ENCODE measurements at regions not wholly inside any gene's neighbourhood (a gene's known extent, or its start where the extent isn't known, plus 50 kb on each side); places are given as distances from the start of the nearest gene placed in this dataset.
"Not testable (repeated sequence)": the region's sequence is repeated elsewhere in the genome, so short reads cannot be mapped to it uniquely, and the experiment has no call there.

- DNase-seq (ENCODE audit: low spot score): no peak
Measured at GRCh38 chr6:140758169-140758877, 1374.4 kb upstream of the GJE1 start.

- DNase-seq (ENCODE audit: low spot score): no peak
Measured at GRCh38 chr6:140752234-140752633, 1377.8 kb upstream of the CITED2 start.

GRCh38 chr6:140747114-140747513, 1372.7 kb upstream of the CITED2 start:
- DNase-seq (ENCODE audit: low spot score): no peak

DNA sequence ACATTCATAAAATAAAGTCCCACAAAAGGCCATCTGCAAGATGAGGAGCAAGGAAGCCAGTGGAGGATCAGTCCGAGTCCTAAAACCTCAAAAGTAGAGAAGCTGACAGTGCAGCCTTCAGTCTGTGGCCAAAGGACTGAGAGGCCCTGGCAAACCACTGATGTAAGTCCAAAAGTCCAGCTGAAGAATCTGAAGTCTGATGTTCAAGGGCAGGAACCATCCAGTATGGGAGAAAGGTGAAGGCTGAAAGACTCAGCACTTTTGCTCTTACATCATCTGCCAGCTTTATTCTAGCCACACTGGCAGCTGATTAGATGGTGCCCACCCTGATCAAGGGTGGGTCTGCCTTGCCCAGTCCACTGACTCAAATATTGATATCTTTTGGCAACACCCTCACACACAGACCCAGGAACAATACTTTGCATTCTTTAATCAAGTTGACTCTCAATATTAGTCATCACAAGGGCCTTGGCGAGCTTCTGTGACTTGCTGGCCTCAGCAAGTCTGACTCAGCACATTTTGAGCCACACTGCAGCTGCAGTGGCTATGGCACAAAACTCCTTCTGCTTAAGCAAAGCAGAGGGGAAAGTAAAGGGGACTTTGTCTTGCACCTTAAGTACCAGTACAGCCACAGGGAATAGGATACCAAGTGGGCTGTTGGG, 1370.3 kb upstream of the CITED2 start:
- no peak for DNase-seq (ENCODE audit: low spot score)

GRCh38 chr6:140736231-140736630, 1361.8 kb upstream of the CITED2 start:
- no peak for DNase-seq (ENCODE audit: low spot score)

GRCh38 chr6:140732991-140733390, 1358.5 kb upstream of the CITED2 start:
- DNase-seq (ENCODE audit: low spot score): no peak

DNA sequence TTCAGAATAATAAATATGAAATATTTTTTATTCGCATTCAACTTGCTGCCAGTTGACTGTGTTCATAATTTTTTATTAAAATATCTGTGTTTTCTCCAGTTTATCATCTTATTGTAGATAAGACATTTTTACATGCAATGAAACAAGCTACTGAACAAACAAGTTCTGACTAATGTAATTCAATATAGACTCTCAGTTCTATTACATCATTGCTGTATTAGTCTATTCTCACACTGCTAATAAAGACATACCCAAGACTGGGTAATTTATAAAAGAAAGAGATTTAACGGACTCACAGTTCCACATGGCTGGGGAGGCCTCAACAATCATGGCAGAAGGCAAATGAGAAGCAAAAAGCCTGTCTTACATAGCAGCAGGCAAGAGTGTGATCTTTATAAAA, 1357.7 kb upstream of the CITED2 start:
- DNase-seq (ENCODE audit: low spot score): no peak

- DNase-seq (ENCODE audit: low spot score): no peak
Measured at GRCh38 chr6:140731741-140732140, 1357.3 kb upstream of the CITED2 start.

- DNase-seq (ENCODE audit: low spot score): no peak
Measured at GRCh38 chr6:140729521-140729920, 1355.1 kb upstream of the CITED2 start.

GRCh38 chr6:140718021-140718420, 1343.6 kb upstream of the CITED2 start:
- DNase-seq (ENCODE audit: low spot score): no peak

DNA sequence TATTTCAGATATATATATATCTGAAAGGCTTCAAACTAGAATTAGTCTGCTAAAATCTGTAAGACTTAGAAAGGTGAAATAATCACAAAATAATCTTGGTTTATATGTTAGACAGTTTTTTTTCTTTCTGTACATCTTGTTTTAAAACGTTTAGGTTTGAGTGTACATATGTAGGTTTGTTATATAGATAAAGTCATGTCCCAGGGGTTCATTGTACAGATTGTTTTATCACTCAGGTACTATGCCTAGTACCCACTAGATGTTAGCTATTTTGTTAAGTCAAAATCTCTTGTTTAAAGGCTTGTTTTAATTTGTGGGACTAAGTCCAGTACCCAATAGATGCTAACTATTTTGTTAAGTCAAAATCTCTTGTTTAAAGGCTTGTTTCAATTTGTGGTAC, 1339.0 kb upstream of the CITED2 start:
- DNase-seq (ENCODE audit: low spot score): no peak

- no peak for DNase-seq (ENCODE audit: low spot score)
Measured at GRCh38 chr6:140711019-140711613, 1336.7 kb upstream of the CITED2 start.

- DNase-seq (ENCODE audit: low spot score): no peak
Measured at GRCh38 chr6:140708441-140708840, 1334.0 kb upstream of the CITED2 start.

- not testable (repeated sequence) for DNase-seq (ENCODE audit: low spot score)
Measured at GRCh38 chr6:140704008-140704407, 1329.6 kb upstream of the CITED2 start.

GRCh38 chr6:140697585-140697984, 1323.1 kb upstream of the CITED2 start:
- no peak for DNase-seq (ENCODE audit: low spot score)

GRCh38 chr6:140684776-140685550, 1310.5 kb upstream of the CITED2 start:
- no peak for DNase-seq (ENCODE audit: low spot score)

- DNase-seq (ENCODE audit: low spot score): no peak
Measured at GRCh38 chr6:140677781-140678528, 1303.5 kb upstream of the CITED2 start.

GRCh38 chr6:140671926-140672325, 1297.5 kb upstream of the CITED2 start:
- DNase-seq (ENCODE audit: low spot score): no peak

- no peak for DNase-seq (ENCODE audit: low spot score)
Measured at GRCh38 chr6:140670021-140670420, 1295.6 kb upstream of the CITED2 start.

DNA sequence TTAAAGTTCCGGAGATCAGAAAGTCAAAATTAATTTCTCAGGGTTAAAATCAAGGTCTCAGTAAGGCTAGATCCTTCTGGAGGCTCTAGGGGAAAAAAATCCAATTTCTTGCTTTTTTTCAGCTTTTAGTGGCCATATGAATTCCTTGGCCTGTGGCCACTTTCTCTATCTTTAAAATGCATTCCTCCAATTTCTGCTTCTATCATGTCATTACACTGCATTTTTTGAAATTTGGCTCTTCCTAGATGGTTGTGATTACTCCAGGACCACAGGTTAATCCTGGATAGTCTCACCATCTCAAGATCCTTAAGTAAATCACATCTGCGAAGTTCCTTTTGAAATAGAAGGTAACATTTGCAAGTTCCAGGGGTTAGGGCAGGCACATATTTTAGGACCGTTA, 1294.9 kb upstream of the CITED2 start:
- no peak for DNase-seq (ENCODE audit: low spot score)

GRCh38 chr6:140663772-140664171, 1289.3 kb upstream of the CITED2 start:
- no peak for DNase-seq (ENCODE audit: low spot score)

DNA sequence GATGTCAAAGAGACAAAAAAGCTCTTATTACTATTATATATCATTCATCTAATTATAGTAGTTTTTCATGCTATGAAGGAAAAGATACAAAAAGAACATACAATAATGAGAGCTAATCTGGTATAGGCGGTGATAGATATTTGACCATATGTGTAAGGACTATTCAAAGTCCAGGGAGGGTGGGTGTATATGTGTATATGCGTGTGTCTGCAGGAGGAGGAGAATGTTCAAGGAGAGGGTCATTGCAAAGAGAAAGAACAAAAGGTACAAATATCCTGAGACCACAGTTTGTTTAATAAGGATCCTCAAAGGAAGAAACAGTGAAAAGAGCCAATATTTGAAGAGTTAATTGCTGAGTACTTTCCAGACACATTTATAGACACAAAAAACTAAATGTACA, 1288.6 kb upstream of the CITED2 start:
- no peak for DNase-seq (ENCODE audit: low spot score)
